K562 (cell line): ENCODE measurements at regions not wholly inside any gene's neighbourhood (a gene's known extent, or its start where the extent isn't known, plus 50 kb on each side); places are given as distances from the start of the nearest gene placed in this dataset.

ENCODE experiments used
- XRCC3 ChIP-seq: fragments of 450-650 bp; IDR thresholded peaks from 2 replicates; pipeline ENCODE4 v1.6.1; 2017; ENCODE audit warnings: mild to moderate bottlenecking, moderate library complexity
- ZNF253 ChIP-seq: fragments of 250-450 bp; sonication (Bioruptor Pico); conservative IDR thresholded peaks from 2 replicates; pipeline ENCODE4 v1.6.1; 2021; ENCODE audit warnings: mild to moderate bottlenecking

- no peak for TF ChIP-seq ZNF253 (CRISPR knock-in tag)
- no peak for TF ChIP-seq XRCC3
Observed at GRCh38 chr16:5206331-5206990, 108.9 kb upstream of the EEF2KMT start.
